Esophagus muscularis mucosa (tissue), 4 donors: ENCODE measurements at regions not wholly inside any gene's neighbourhood (a gene's known extent, or its start where the extent isn't known, plus 50 kb on each side); places are given as distances from the start of the nearest gene placed in this dataset.

Experiments
- DNase-seq: peaks from one replicate; pipeline ENCODE4 v3.0.0-alpha.2; 2017; ENCODE audit errors: extremely low spot score
- H3K27ac ChIP-seq, 4 donors: fragments of 200-600 bp; sonication (generic); replicated peaks in 1 of 4; 1 replicate in 3 of 4; 2 replicates in 1 of 4; pipeline ENCODE4 v1.5.1; 2016 to 2019; ENCODE audit warnings: mild to moderate bottlenecking in 1 of 4
- H3K27me3 ChIP-seq, 4 donors: fragments of 200-600 bp; sonication (generic); one replicate each; pipeline versions ENCODE4 v1.5.1 to v1.6.0; 2016 to 2019
- H3K36me3 ChIP-seq, 4 donors: fragments of 200-600 bp; sonication (generic); one replicate each; pipeline ENCODE4 v1.5.1; 2016 to 2019
- H3K4me1 ChIP-seq, 4 donors: fragments of 200-600 bp; sonication (generic); one replicate each; pipeline ENCODE4 v1.5.1; 2016 to 2019
- H3K4me3 ChIP-seq, 4 donors: fragments of 200-600 bp; sonication (generic); 1 replicate in 2 of 4; 2 replicates in 2 of 4; pipeline ENCODE4 v1.5.1; 2016 to 2019; ENCODE audit warnings: mild to moderate bottlenecking in 4 of 4, moderate library complexity in 1 of 4
- H3K9me3 ChIP-seq, 4 donors: fragments of 200-600 bp; sonication (generic); 1 replicate in 3 of 4; 2 replicates in 1 of 4; pipeline ENCODE4 v1.5.1; 2016 to 2019
- CTCF ChIP-seq, 3 experiments: fragments of 200-600 bp in 2 of 3; fragments of 450-650 bp in 1 of 3; sonication (generic) in 2 of 3; IDR thresholded peaks; one replicate each; pipeline ENCODE4 v1.5.1; 2017 to 2019; ENCODE audit warnings: antibody characterized with exemption in 3 of 3, mild to moderate bottlenecking in 2 of 3, moderate library complexity in 1 of 3
- EP300 ChIP-seq: sonication (generic); formaldehyde crosslinking; IDR thresholded peaks from one replicate; pipeline ENCODE4 v1.6.1; 2017; ENCODE audit warnings: antibody characterized with exemption
- POLR2A ChIP-seq: fragments of 450-650 bp; IDR thresholded peaks from one replicate; pipeline ENCODE4 v1.6.1; 2017; ENCODE audit warnings: antibody characterized with exemption, moderate library complexity, mild to moderate bottlenecking, low read depth
- POLR2AphosphoS5 ChIP-seq, 2 donors: sonication (generic); formaldehyde crosslinking; IDR thresholded peaks; one replicate each; pipeline ENCODE4 v1.6.1; 2017; ENCODE audit warnings: antibody characterized with exemption in 2 of 2
- whole genome bisulfite sequencing: methylation state at CpG from one replicate; pipeline ENCODE4 v1.1.5; 2018; 5-methylcytosine and 5-hydroxymethylcytosine counted together
- intact Hi-C: fragments of 100-400 bp; cut with DNase I; formaldehyde crosslinking; loops from one replicate; pipeline ENCODE4 v1.15.1; 2023

GRCh38 chr1:240705579-240705978 lies 93.6 kb upstream of the GREM2 start:
- 40% methylated on average over 3 of the region's 3 CpGs for WGBS
- no peak for TF ChIP-seq EP300
- no peak for TF ChIP-seq CTCF (IDR thresholded peaks at IDR 0.05)
- no peak for TF ChIP-seq POLR2A
- TF ChIP-seq POLR2AphosphoS5 (IDR thresholded peaks at IDR 0.05) = no peak
- H3K4me3 ChIP-seq = no peak overlapping the region
- H3K4me1 ChIP-seq = peaks cover 0 to 23% (median 14%) of the 10 kb centered on the region in 4 donors
- no peak overlapping the region for H3K27ac ChIP-seq
- no peaks in the 10 kb centered on the region for H3K9me3 ChIP-seq
- intact Hi-C loops = no loop called here
- DNase-seq = no peak
- no peaks in the 10 kb centered on the region for H3K36me3 ChIP-seq
- H3K27me3 ChIP-seq = no peaks in the 10 kb centered on the region

GRCh38 chr1:240701412-240701811 lies 89.5 kb upstream of the GREM2 start:
- H3K9me3 ChIP-seq = no peaks in the 10 kb centered on the region
- no peaks in the 10 kb centered on the region for H3K27me3 ChIP-seq
- 91% methylated on average over 5 of the region's 5 CpGs for WGBS
- no peak overlapping the region for H3K4me3 ChIP-seq
- peaks cover 0 to 10% (median 8%) of the 10 kb centered on the region in 4 donors for H3K4me1 ChIP-seq
- H3K36me3 ChIP-seq = no peaks in the 10 kb centered on the region
- no peak overlapping the region for H3K27ac ChIP-seq
- intact Hi-C loops = no loop called here
- TF ChIP-seq EP300 (no peak), POLR2A (no peak), POLR2AphosphoS5 (IDR thresholded peaks at IDR 0.05) (no peak), CTCF (IDR thresholded peaks at IDR 0.05) (no peak)
- no peak for DNase-seq

GRCh38 chr1:240695416-240695815 lies 83.5 kb upstream of the GREM2 start:
- intact Hi-C loops = no loop called here
- 93% methylated on average over 4 of the region's 4 CpGs for WGBS

GRCh38 chr1:240693844-240694243 lies 81.9 kb upstream of the GREM2 start:
- Histone ChIP-seq H3K4me3 (no peak overlapping the region), H3K9me3 (no peaks in the 10 kb centered on the region), H3K4me1 (peaks cover 0 to 25% (median 21%) of the 10 kb centered on the region in 4 donors), H3K36me3 (no peaks in the 10 kb centered on the region), H3K27me3 (no peaks in the 10 kb centered on the region), H3K27ac (no peak overlapping the region)
- DNase-seq = no peak
- intact Hi-C loops = loop anchor here (2.0 to 5.0 kb wide), 2 partner anchors 503 to 672 kb away; no protein-coding TSS in a partner anchor
- WGBS = 52% methylated on average over 3 of the region's 3 CpGs
- TF ChIP-seq CTCF (IDR thresholded peaks at IDR 0.05) (no peak), POLR2AphosphoS5 (IDR thresholded peaks at IDR 0.05) (no peak), EP300 (no peak)

More at GRCh38 chr1:240695416-240695815, 83.5 kb upstream of the GREM2 start:
- no peak for TF ChIP-seq POLR2AphosphoS5 (IDR thresholded peaks at IDR 0.05)
- TF ChIP-seq EP300 = no peak
- no peak for TF ChIP-seq POLR2A
- TF ChIP-seq CTCF (IDR thresholded peaks at IDR 0.05) = no peak
- Histone ChIP-seq H3K4me1 (peaks cover 0 to 25% (median 21%) of the 10 kb centered on the region in 4 donors), H3K4me3 (no peak overlapping the region), H3K36me3 (no peaks in the 10 kb centered on the region), H3K27me3 (no peaks in the 10 kb centered on the region), H3K9me3 (no peaks in the 10 kb centered on the region), H3K27ac (no peak overlapping the region)
- no peak for DNase-seq

GRCh38 chr1:240693036-240693435 lies 81.1 kb upstream of the GREM2 start:
- Histone ChIP-seq H3K9me3 (no peaks in the 10 kb centered on the region), H3K4me1 (peaks cover 0 to 25% (median 21%) of the 10 kb centered on the region in 4 donors), H3K27ac (no peak overlapping the region), H3K27me3 (no peaks in the 10 kb centered on the region), H3K4me3 (no peak overlapping the region), H3K36me3 (no peaks in the 10 kb centered on the region)
- DNase-seq = no peak
- TF ChIP-seq EP300 (no peak), POLR2A (no peak), POLR2AphosphoS5 (IDR thresholded peaks at IDR 0.05) (no peak), CTCF (IDR thresholded peaks at IDR 0.05) (no peak)
- intact Hi-C loops = loop anchor here (2.0 to 5.0 kb wide), 2 partner anchors 502 to 671 kb away; no protein-coding TSS in a partner anchor
